ENCODE measurements at regions not wholly inside any gene's neighbourhood (a gene's known extent, or its start where the extent isn't known, plus 50 kb on each side); places are given as distances from the start of the nearest gene placed in this dataset.

GRCh38 chr18:22545066-22545760, 127.5 kb upstream of the CTAGE1 start:
- DNase-seq (ENCODE audit: low spot score): no peak

- no peak for DNase-seq (ENCODE audit: low spot score)
Observed at GRCh38 chr18:22546905-22547570, 129.3 kb upstream of the CTAGE1 start.

- DNase-seq (ENCODE audit: low spot score): no peak
Observed at GRCh38 chr18:22547807-22548561, 130.3 kb upstream of the CTAGE1 start.

GRCh38 chr18:22549260-22549937, 131.7 kb upstream of the CTAGE1 start:
- DNase-seq (ENCODE audit: low spot score): no peak

GRCh38 chr18:22550366-22550765, 132.7 kb upstream of the CTAGE1 start:
- no peak for DNase-seq (ENCODE audit: low spot score)

- no peak for DNase-seq (ENCODE audit: low spot score)
Observed at GRCh38 chr18:22550861-22551260, 133.1 kb upstream of the CTAGE1 start.

- no peak for DNase-seq (ENCODE audit: low spot score)
Observed at GRCh38 chr18:22551536-22552151, 133.9 kb upstream of the CTAGE1 start.

- no peak for DNase-seq (ENCODE audit: low spot score)
Observed at GRCh38 chr18:22552254-22552653, 134.5 kb upstream of the CTAGE1 start.

- no peak for DNase-seq (ENCODE audit: low spot score)
Observed at GRCh38 chr18:22552899-22553460, 135.3 kb upstream of the CTAGE1 start.

- DNase-seq (ENCODE audit: low spot score): no peak
Observed at GRCh38 chr18:22556222-22557167, 138.8 kb upstream of the CTAGE1 start.

- DNase-seq (ENCODE audit: low spot score): no peak
Observed at GRCh38 chr18:22557168-22557941, 139.6 kb upstream of the CTAGE1 start.

GRCh38 chr18:22558945-22559385, 141.2 kb upstream of the CTAGE1 start:
- peak; percentile 59 for DNase-seq (ENCODE audit: low spot score)

GRCh38 chr18:22559414-22560274, 141.9 kb upstream of the CTAGE1 start:
- DNase-seq (ENCODE audit: low spot score): peak; percentile 70

GRCh38 chr18:22560275-22560610, 142.5 kb upstream of the CTAGE1 start:
- DNase-seq (ENCODE audit: low spot score): no peak

GRCh38 chr18:22560797-22561196, 143.1 kb upstream of the CTAGE1 start:
- DNase-seq (ENCODE audit: low spot score): no peak

- peak; percentile 79 for DNase-seq (ENCODE audit: low spot score)
Observed at GRCh38 chr18:22563164-22563583, 145.5 kb upstream of the CTAGE1 start.

GRCh38 chr18:22564036-22564435, 146.3 kb upstream of the CTAGE1 start:
- DNase-seq (ENCODE audit: low spot score): no peak

GRCh38 chr18:22566703-22567420, 149.1 kb upstream of the CTAGE1 start:
- no peak for DNase-seq (ENCODE audit: low spot score)

Measured in D341Med (cell line).